C4-2B (cell line): ENCODE measurements at regions not wholly inside any gene's neighbourhood (a gene's known extent, or its start where the extent isn't known, plus 50 kb on each side); places are given as distances from the start of the nearest gene placed in this dataset.

Experiments used
- ZFX ChIP-seq: fragments of 450-650 bp; IDR thresholded peaks from 2 replicates; pipeline ENCODE4 v1.6.1; 2017
- TF ChIP-seq, protein P1 (sequence below): fragments of 450-650 bp; conservative IDR thresholded peaks from 2 replicates; pipeline ENCODE4 v1.5.1; 2017; ENCODE audit warnings: mild to moderate bottlenecking

DNA sequence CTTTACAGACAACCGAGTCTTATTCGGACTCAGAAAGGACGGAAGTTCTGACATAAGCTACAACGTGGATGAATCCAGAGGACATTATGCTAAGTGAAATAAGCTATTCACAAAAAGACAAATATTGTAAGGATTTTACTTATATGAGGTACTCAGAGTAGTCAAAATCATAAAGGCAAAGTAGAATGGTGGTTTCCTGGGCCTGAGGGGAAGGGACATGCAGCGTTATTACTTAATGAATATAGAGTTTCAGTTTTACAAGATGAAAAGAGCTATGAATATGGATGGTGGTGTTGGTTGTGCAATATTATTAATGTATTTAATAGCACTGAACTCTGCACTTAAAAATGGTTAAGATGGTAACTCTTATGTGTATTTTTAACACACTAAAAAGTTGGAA is 419.1 kb upstream of the SGCG start:
- TF ChIP-seq, protein P1, sequence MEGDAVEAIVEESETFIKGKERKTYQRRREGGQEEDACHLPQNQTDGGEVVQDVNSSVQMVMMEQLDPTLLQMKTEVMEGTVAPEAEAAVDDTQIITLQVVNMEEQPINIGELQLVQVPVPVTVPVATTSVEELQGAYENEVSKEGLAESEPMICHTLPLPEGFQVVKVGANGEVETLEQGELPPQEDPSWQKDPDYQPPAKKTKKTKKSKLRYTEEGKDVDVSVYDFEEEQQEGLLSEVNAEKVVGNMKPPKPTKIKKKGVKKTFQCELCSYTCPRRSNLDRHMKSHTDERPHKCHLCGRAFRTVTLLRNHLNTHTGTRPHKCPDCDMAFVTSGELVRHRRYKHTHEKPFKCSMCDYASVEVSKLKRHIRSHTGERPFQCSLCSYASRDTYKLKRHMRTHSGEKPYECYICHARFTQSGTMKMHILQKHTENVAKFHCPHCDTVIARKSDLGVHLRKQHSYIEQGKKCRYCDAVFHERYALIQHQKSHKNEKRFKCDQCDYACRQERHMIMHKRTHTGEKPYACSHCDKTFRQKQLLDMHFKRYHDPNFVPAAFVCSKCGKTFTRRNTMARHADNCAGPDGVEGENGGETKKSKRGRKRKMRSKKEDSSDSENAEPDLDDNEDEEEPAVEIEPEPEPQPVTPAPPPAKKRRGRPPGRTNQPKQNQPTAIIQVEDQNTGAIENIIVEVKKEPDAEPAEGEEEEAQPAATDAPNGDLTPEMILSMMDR = no peak
- no peak for TF ChIP-seq ZFX
